ENCODE measurements at regions not wholly inside any gene's neighbourhood (a gene's known extent, or its start where the extent isn't known, plus 50 kb on each side); places are given as distances from the start of the nearest gene placed in this dataset.

DNA sequence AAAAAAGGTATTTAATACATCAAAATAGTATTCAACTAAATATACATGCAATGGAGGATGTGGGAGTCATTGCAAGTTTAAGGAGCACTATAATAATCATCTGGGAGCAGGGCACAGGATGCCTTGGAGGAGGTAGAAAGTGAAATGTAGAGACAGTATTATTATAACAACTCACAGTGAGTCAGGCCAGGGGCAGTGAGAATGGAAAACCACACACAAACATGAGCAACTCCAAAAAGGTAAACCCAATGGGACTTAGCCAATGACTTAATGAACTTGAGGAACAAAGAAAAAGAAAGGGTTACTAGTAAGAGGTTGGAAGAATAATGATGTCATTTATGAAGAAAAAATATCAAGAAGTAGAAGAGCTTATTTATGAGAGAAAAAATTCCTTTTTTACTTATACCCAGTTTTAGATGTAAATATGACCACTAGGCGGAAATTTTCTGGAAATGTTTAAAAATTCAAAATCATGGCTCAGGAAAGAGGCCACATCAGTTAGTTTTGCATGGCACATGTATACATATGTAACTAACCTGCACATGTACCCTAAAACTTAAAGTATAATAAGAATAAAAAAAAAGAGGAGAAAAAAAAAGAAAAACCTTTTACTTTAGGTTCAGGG is 389.3 kb downstream of the SUCLA2 start:
- Histone ChIP-seq H4K20me1 (ENCODE audit: control insufficient read depth, insufficient read depth, insufficient read length) (no peaks in the 10 kb centered on the region), H3T11ph (ENCODE audit: low read length) (no peak overlapping the region), H2BK5ac (ENCODE audit: insufficient read length, low read length) (no peak overlapping the region), H3K4me1 (ENCODE audit: insufficient read depth, low read length) (no peaks in the 10 kb centered on the region), H2BK15ac (ENCODE audit: low read depth, low read length) (no peak overlapping the region), H2BK120ac (ENCODE audit: low read depth, low read length, poor library complexity, severe bottlenecking) (no peak overlapping the region), H3K79me1 (ENCODE audit: insufficient read depth, low read depth, low read length, poor library complexity, severe bottlenecking) (no peaks in the 10 kb centered on the region), H4K91ac (ENCODE audit: insufficient read length, low read depth, low read length) (no peak overlapping the region), H3K56ac (ENCODE audit: insufficient read length, low read depth, low read length) (no peak overlapping the region), H4K8ac (replicated peaks; ENCODE audit: insufficient read length, low read depth, low read length) (no peak overlapping the region), H3K14ac (ENCODE audit: insufficient read depth, low read length) (no peak overlapping the region), H4K5ac (ENCODE audit: insufficient read length, low read depth, low read length) (no peak overlapping the region), H3K4ac (ENCODE audit: low read depth, low read length) (no peak overlapping the region), H3K23ac (ENCODE audit: insufficient read length, low read depth, low read length) (no peak overlapping the region), H3K9ac (ENCODE audit: extremely low read depth, insufficient read length, low read length) (no peak overlapping the region), H3K9me3 (ENCODE audit: control insufficient read depth, low read depth, low read length) (no peaks in the 10 kb centered on the region), H3K27me3 (ENCODE audit: insufficient read depth, low read length) (no peaks in the 10 kb centered on the region), H2AFZ (ENCODE audit: low read length) (no peak overlapping the region), H2AK5ac (ENCODE audit: insufficient read length, low read length) (no peak overlapping the region), H2BK12ac (ENCODE audit: insufficient read length, low read depth, low read length) (no peak overlapping the region), H2BK20ac (ENCODE audit: low read depth, low read length, poor library complexity, severe bottlenecking) (no peak overlapping the region), H3K4me2 (ENCODE audit: insufficient read depth, insufficient read length, low read length) (no peak overlapping the region), H3K18ac (ENCODE audit: insufficient read length, low read depth, low read length) (no peak overlapping the region), H3K23me2 (ENCODE audit: insufficient read length, low read depth, low read length, poor library complexity, severe bottlenecking) (no peaks in the 10 kb centered on the region), H3K79me2 (ENCODE audit: insufficient read depth, low read length) (no peaks in the 10 kb centered on the region), H3K27ac (ENCODE audit: insufficient read length, low read depth, low read length) (no peak overlapping the region)
- Mint-ChIP-seq H3K4me1 (no peaks in the 10 kb centered on the region), H3K27me3 (ENCODE audit: low read depth) (no peaks in the 10 kb centered on the region; the same call in 1 of the 2 replicates), H3K36me3 (ENCODE audit: insufficient read depth in 1 of 3, low read depth in 3 of 3) (no peaks in the 10 kb centered on the region), H3K4me3 (no peak overlapping the region), H3K9me3 (peaks cover 3 to 14% of the 10 kb centered on the region in 2 experiments; a peak in 3 of 5 replicates), H3K27ac (no peak overlapping the region)
- WGBS (ENCODE audit: extremely low coverage, insufficient read length, low lambda C conversion rate): no CpG with 5 or more reads among the region's 1 CpG
- no peak for DNase-seq
- TF ChIP-seq, protein P1, sequence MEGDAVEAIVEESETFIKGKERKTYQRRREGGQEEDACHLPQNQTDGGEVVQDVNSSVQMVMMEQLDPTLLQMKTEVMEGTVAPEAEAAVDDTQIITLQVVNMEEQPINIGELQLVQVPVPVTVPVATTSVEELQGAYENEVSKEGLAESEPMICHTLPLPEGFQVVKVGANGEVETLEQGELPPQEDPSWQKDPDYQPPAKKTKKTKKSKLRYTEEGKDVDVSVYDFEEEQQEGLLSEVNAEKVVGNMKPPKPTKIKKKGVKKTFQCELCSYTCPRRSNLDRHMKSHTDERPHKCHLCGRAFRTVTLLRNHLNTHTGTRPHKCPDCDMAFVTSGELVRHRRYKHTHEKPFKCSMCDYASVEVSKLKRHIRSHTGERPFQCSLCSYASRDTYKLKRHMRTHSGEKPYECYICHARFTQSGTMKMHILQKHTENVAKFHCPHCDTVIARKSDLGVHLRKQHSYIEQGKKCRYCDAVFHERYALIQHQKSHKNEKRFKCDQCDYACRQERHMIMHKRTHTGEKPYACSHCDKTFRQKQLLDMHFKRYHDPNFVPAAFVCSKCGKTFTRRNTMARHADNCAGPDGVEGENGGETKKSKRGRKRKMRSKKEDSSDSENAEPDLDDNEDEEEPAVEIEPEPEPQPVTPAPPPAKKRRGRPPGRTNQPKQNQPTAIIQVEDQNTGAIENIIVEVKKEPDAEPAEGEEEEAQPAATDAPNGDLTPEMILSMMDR (conservative IDR thresholded peaks at IDR 0.05): no peak; the same call in 2 of the 3 replicates

All from H9 (cell line).